Fibroblast of mammary gland (primary cell): ENCODE measurements at regions not wholly inside any gene's neighbourhood (a gene's known extent, or its start where the extent isn't known, plus 50 kb on each side); places are given as distances from the start of the nearest gene placed in this dataset.

Experiments used
- DNase-seq: peaks from one replicate; pipeline ENCODE4 v3.0.0-alpha.2; 2010; ENCODE audit warnings: low read depth
- H3K4me3 ChIP-seq: 2 replicates; pipeline ENCODE4 v1.5.1; 2011; ENCODE audit warnings: low read depth, mild to moderate bottlenecking, low read length, moderate library complexity; ENCODE audit not compliant: control insufficient read depth
- CTCF ChIP-seq: conservative IDR thresholded peaks from 2 replicates; pipeline ENCODE4 v1.5.1; 2011; ENCODE audit warnings: low read depth, low read length, inconsistent platforms; ENCODE audit not compliant: control insufficient read depth, insufficient read depth

- H3K4me3 ChIP-seq = no peak overlapping the region
- no peak for TF ChIP-seq CTCF
- DNase-seq = no peak
Measured at GRCh38 chr4:66964467-66964866, 580.8 kb downstream of the CENPC start.

- no peak for TF ChIP-seq CTCF
- H3K4me3 ChIP-seq = no peak overlapping the region
- no peak for DNase-seq
Measured at GRCh38 chr4:66963084-66963483, 582.2 kb downstream of the CENPC start.

- no peak for TF ChIP-seq CTCF
- no peak for DNase-seq
Measured at GRCh38 chr4:66959207-66959606, 586.1 kb downstream of the CENPC start.

GRCh38 chr4:66956852-66957251, 588.5 kb downstream of the CENPC start:
- TF ChIP-seq CTCF = no peak
- no peak overlapping the region for H3K4me3 ChIP-seq
- no peak for DNase-seq

More at GRCh38 chr4:66959207-66959606, 586.1 kb downstream of the CENPC start:
- H3K4me3 ChIP-seq = no peak overlapping the region

GRCh38 chr4:66956426-66956825, 588.9 kb downstream of the CENPC start:
- no peak overlapping the region for H3K4me3 ChIP-seq
- no peak for TF ChIP-seq CTCF
- no peak for DNase-seq

- no peak for DNase-seq
- no peak overlapping the region for H3K4me3 ChIP-seq
Measured at GRCh38 chr4:66955784-66956183, 589.5 kb downstream of the CENPC start.

More at GRCh38 chr4:66955784-66956183, 589.5 kb downstream of the CENPC start:
- no peak for TF ChIP-seq CTCF
